Keratinocyte (primary cell): ENCODE measurements at regions not wholly inside any gene's neighbourhood (a gene's known extent, or its start where the extent isn't known, plus 50 kb on each side); places are given as distances from the start of the nearest gene placed in this dataset.

Experiments used
- DNase-seq: peaks from one replicate; pipeline ENCODE4 v3.0.0-alpha.2; 2011; ENCODE audit warnings: low read depth, missing footprints, low spot score
- FAIRE-seq: peaks from 2 replicates; lab custom pipeline; 2011; peaks lifted over from hg19 to GRCh38; lab: Jason Lieb, UNC
- H2AFZ ChIP-seq: 2 replicates; pipeline ENCODE4 v1.6.0; 2012; ENCODE audit warnings: low read length, control low read depth, inconsistent platforms; ENCODE audit not compliant: control insufficient read depth
- H3K27ac ChIP-seq: 2 replicates; pipeline ENCODE4 v1.5.1; 2011; ENCODE audit warnings: low read length; ENCODE audit not compliant: control insufficient read depth, insufficient read depth
- H3K27me3 ChIP-seq: 3 replicates; pipeline ENCODE4 v1.6.0; 2011; ENCODE audit warnings: low read length; ENCODE audit not compliant: control insufficient read depth, insufficient read depth; ENCODE audit errors: extremely low read depth
- H3K36me3 ChIP-seq, 2 experiments: 2 replicates in 1 of 2; 3 replicates in 1 of 2; pipeline ENCODE4 v1.5.1; 2011; ENCODE audit warnings: low read length in 2 of 2, mild to moderate bottlenecking in 1 of 2; ENCODE audit not compliant: control insufficient read depth in 2 of 2, insufficient read depth in 2 of 2; ENCODE audit errors: extremely low read depth in 1 of 2
- H3K4me1 ChIP-seq: 3 replicates; pipeline ENCODE4 v1.5.1; 2011; ENCODE audit warnings: low read length; ENCODE audit not compliant: control insufficient read depth, insufficient read depth; ENCODE audit errors: extremely low read depth
- H3K4me2 ChIP-seq: 3 replicates; pipeline ENCODE4 v1.6.0; 2011; ENCODE audit warnings: low read depth, low read length; ENCODE audit not compliant: control insufficient read depth, insufficient read depth; ENCODE audit errors: extremely low read depth
- H3K4me3 ChIP-seq, 3 experiments: fragments of 200-600 bp in 1 of 3; sonication (generic) in 1 of 3; 2 replicates in 2 of 3; 3 replicates in 1 of 3; pipeline ENCODE4 v1.5.1; 2011 to 2016; ENCODE audit warnings: low read length in 3 of 3, mild to moderate bottlenecking in 3 of 3, control low read depth in 2 of 3, inconsistent platforms in 1 of 3, low read depth in 1 of 3, mixed read lengths in 1 of 3, mixed run types in 1 of 3, moderate library complexity in 1 of 3; ENCODE audit not compliant: control insufficient read depth in 2 of 3, insufficient read depth in 2 of 3; ENCODE audit errors: extremely low read depth in 1 of 3
- H3K79me2 ChIP-seq: 2 replicates; pipeline ENCODE4 v1.6.0; 2012; ENCODE audit warnings: low read length; ENCODE audit not compliant: control insufficient read depth, insufficient read depth
- H3K9ac ChIP-seq: 3 replicates; pipeline ENCODE4 v1.6.0; 2011; ENCODE audit warnings: low read length; ENCODE audit not compliant: control insufficient read depth, insufficient read depth; ENCODE audit errors: extremely low read depth
- H3K9me1 ChIP-seq: 3 replicates; pipeline ENCODE4 v1.6.0; 2011; ENCODE audit warnings: low read length; ENCODE audit not compliant: control insufficient read depth, insufficient read depth; ENCODE audit errors: extremely low read depth
- H3K9me3 ChIP-seq: 2 replicates; pipeline ENCODE4 v1.5.1; 2012; ENCODE audit warnings: low read depth, low read length; ENCODE audit not compliant: control insufficient read depth
- H4K20me1 ChIP-seq: 3 replicates; pipeline ENCODE4 v1.6.0; 2011; ENCODE audit warnings: low read length; ENCODE audit not compliant: control insufficient read depth, insufficient read depth; ENCODE audit errors: extremely low read depth
- EZH2 ChIP-seq: IDR thresholded peaks from one replicate; pipeline ENCODE4 v1.6.1; 2012; ENCODE audit warnings: inconsistent platforms, mild to moderate bottlenecking, low read length, moderate library complexity
- dilution Hi-C: fragments of 300-500 bp; cut with MboI; formaldehyde crosslinking; loops from one replicate; pipeline ENCODE4 v1.7.0; 2020; ENCODE audit warnings: low sequenced_read_pairs; ENCODE audit not compliant: extremely low pct_ligation_motif_present
- TF ChIP-seq, protein P1 (sequence below), 3 experiments: IDR thresholded peaks in 1 of 3; conservative IDR thresholded peaks in 1 of 3; optimal IDR thresholded peaks in 1 of 3; 2 replicates in 2 of 3; 3 replicates in 1 of 3; pipeline versions ENCODE3 to v1.5.1; 2011; ENCODE audit warnings: low read length in 3 of 3, mild to moderate bottlenecking in 3 of 3, moderate library complexity in 2 of 3, control low read depth in 1 of 3, inconsistent platforms in 1 of 3; ENCODE audit not compliant: insufficient read depth in 2 of 3; ENCODE audit errors: extremely low read depth in 1 of 3

DNA sequence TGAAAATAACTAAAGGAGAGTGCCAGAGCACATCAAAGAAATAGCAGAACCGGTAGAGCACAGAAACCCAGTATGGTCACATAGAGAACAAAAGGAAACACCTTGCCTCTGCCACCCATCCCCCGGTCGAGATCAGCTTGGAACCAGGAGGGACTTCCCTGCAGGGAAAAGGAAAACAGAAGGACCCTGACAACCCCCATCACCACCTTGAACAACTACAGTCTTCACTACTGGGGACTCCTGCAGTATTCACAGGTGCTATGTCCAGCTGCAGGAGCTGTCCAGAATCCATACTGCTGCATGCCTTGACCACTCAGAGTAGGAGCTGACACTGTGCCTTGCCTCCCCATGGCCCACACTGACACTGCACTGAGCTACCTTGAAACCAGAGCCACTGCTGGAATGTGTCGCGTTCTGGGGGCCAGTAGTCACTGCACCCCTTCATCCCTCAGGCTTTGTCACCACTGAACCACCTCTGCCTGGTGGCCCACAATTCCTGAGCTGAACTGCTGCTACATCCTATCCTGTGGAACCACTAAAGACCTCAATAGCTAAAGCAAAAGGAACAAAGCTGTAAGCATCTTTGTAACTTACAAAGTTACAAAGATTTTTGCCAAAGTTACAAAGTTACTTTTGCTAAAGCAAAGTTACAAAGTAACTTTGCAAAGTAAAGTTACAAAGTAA, 66.8 kb downstream of the TRIL start:
- Histone ChIP-seq H3K27ac (no peak overlapping the region), H3K79me2 (no peaks in the 10 kb centered on the region), H3K9me3 (no peaks in the 10 kb centered on the region), H3K4me3 (no peak overlapping the region), H2AFZ (no peak overlapping the region), H3K9me1 (no peaks in the 10 kb centered on the region), H3K4me2 (no peak overlapping the region), H4K20me1 (no peaks in the 10 kb centered on the region), H3K36me3 (no peaks in the 10 kb centered on the region), H3K9ac (no peak overlapping the region), H3K4me1 (no peaks in the 10 kb centered on the region), H3K27me3 (peaks cover 6% of the 10 kb centered on the region)
- DNase-seq (no peak), FAIRE-seq (no peak)
- dilution Hi-C loops: no loop called here
- TF ChIP-seq, protein P1, sequence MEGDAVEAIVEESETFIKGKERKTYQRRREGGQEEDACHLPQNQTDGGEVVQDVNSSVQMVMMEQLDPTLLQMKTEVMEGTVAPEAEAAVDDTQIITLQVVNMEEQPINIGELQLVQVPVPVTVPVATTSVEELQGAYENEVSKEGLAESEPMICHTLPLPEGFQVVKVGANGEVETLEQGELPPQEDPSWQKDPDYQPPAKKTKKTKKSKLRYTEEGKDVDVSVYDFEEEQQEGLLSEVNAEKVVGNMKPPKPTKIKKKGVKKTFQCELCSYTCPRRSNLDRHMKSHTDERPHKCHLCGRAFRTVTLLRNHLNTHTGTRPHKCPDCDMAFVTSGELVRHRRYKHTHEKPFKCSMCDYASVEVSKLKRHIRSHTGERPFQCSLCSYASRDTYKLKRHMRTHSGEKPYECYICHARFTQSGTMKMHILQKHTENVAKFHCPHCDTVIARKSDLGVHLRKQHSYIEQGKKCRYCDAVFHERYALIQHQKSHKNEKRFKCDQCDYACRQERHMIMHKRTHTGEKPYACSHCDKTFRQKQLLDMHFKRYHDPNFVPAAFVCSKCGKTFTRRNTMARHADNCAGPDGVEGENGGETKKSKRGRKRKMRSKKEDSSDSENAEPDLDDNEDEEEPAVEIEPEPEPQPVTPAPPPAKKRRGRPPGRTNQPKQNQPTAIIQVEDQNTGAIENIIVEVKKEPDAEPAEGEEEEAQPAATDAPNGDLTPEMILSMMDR (optimal IDR thresholded peaks at IDR 0.05 in 1 of 3, IDR thresholded peaks at IDR 0.05 in 1 of 3, conservative IDR thresholded peaks at IDR 0.05 in 1 of 3; ENCODE audit: extremely low read depth in 1 of 3, insufficient read depth in 2 of 3, low read length in 3 of 3): no peak
- TF ChIP-seq EZH2: no peak

DNA sequence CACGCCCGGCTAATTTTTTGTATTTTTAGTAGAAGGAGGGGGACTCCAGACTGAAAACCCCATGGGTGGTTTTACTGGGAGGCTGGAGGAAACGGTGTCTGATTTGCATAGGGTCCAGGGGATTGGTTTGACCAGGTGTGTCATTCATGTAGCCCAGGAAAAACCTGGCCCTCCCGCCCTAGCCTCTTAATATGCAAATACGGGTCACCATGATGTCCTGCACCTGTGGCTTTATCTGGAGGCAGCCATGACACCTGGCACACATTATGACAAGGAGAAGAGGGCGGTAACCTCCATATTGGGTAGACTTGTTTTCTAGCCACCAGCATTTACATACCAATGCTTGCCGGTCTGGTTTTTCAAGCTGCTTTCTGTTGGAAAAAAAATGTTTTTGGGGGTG, 68.0 kb downstream of the TRIL start:
- dilution Hi-C loops: no loop called here
- no peaks in the 10 kb centered on the region for H3K9me1 ChIP-seq
- TF ChIP-seq, protein P1 (optimal IDR thresholded peaks at IDR 0.05 in 1 of 3, IDR thresholded peaks at IDR 0.05 in 1 of 3, conservative IDR thresholded peaks at IDR 0.05 in 1 of 3; ENCODE audit: extremely low read depth in 1 of 3, insufficient read depth in 2 of 3, low read length in 3 of 3): no peak
- no peak for TF ChIP-seq EZH2
- H2AFZ ChIP-seq: no peak overlapping the region
- H3K9ac ChIP-seq: no peak overlapping the region
- H3K79me2 ChIP-seq: no peaks in the 10 kb centered on the region
- H3K9me3 ChIP-seq: no peaks in the 10 kb centered on the region
- H3K36me3 ChIP-seq: no peaks in the 10 kb centered on the region
- H3K27me3 ChIP-seq: peaks cover 6% of the 10 kb centered on the region
- no peaks in the 10 kb centered on the region for H4K20me1 ChIP-seq
- H3K4me2 ChIP-seq: no peak overlapping the region
- no peaks in the 10 kb centered on the region for H3K4me1 ChIP-seq
- H3K27ac ChIP-seq: no peak overlapping the region
- H3K4me3 ChIP-seq: no peak overlapping the region
- DNase-seq (no peak), FAIRE-seq (no peak)
